CD14-positive monocyte (primary cell): ENCODE measurements at regions not wholly inside any gene's neighbourhood (a gene's known extent, or its start where the extent isn't known, plus 50 kb on each side); places are given as distances from the start of the nearest gene placed in this dataset.

ENCODE experiments used
- DNase-seq, 3 donors: peaks; one replicate each; pipeline ENCODE4 v3.0.0-alpha.2; 2011 to 2022
- H2AFZ ChIP-seq: 2 replicates; pipeline ENCODE4 v1.6.0; 2012; ENCODE audit warnings: mild to moderate bottlenecking, low read depth, low read length, inconsistent platforms; ENCODE audit not compliant: insufficient read depth, poor library complexity, severe bottlenecking
- H3K27ac ChIP-seq, 2 donors: 1 replicate in 1 of 2; 2 replicates in 1 of 2; pipeline ENCODE4 v1.5.1; 2012 to 2013; ENCODE audit warnings: low read length in 2 of 2, control low read depth in 1 of 2, inconsistent platforms in 1 of 2, low read depth in 1 of 2, mild to moderate bottlenecking in 1 of 2
- H3K27me3 ChIP-seq, 2 donors: one replicate each; pipeline versions ENCODE4 v1.6.0 to v1.6.1; 2011 to 2013; ENCODE audit warnings: low read length in 2 of 2; ENCODE audit not compliant: control insufficient read depth in 2 of 2, insufficient read depth in 2 of 2
- H3K36me3 ChIP-seq, 2 donors: replicated peaks in 1 of 2; 1 replicate in 1 of 2; 2 replicates in 1 of 2; pipeline versions ENCODE4 v1.5.1 to v1.6.1; 2012 to 2013; ENCODE audit warnings: low read length in 2 of 2, control low read depth in 1 of 2, inconsistent platforms in 1 of 2, mild to moderate bottlenecking in 1 of 2; ENCODE audit not compliant: insufficient read depth in 2 of 2, control insufficient read depth in 1 of 2
- H3K4me1 ChIP-seq, 2 donors: 1 replicate in 1 of 2; 2 replicates in 1 of 2; pipeline versions ENCODE4 v1.5.1 to v1.6.1; 2012 to 2013; ENCODE audit warnings: low read length in 2 of 2, control low read depth in 1 of 2, inconsistent platforms in 1 of 2, mild to moderate bottlenecking in 1 of 2, moderate library complexity in 1 of 2; ENCODE audit not compliant: insufficient read depth in 2 of 2, control insufficient read depth in 1 of 2
- H3K4me2 ChIP-seq: replicated peaks from 2 replicates; pipeline ENCODE3; 2012; ENCODE audit warnings: low read length, moderate library complexity, mild to moderate bottlenecking; ENCODE audit not compliant: poor library complexity, severe bottlenecking; ENCODE audit errors: extremely low read depth
- H3K4me3 ChIP-seq, 3 experiments: fragments of 200-600 bp in 1 of 3; sonication (generic) in 1 of 3; replicated peaks in 1 of 3; 1 replicate in 2 of 3; 2 replicates in 1 of 3; pipeline ENCODE4 v1.5.1; 2011 to 2013; ENCODE audit warnings: low read length in 3 of 3, mild to moderate bottlenecking in 3 of 3, control low read depth in 2 of 3, low read depth in 2 of 3, inconsistent platforms in 1 of 3, moderate library complexity in 1 of 3
- H3K79me2 ChIP-seq: 2 replicates; pipeline ENCODE4 v1.6.0; 2012; ENCODE audit warnings: mild to moderate bottlenecking, control low read depth, inconsistent platforms, low read length, moderate library complexity; ENCODE audit not compliant: insufficient read depth
- H3K9ac ChIP-seq: 2 replicates; pipeline ENCODE4 v1.6.0; 2017; ENCODE audit warnings: low read length, mild to moderate bottlenecking; ENCODE audit not compliant: insufficient read depth, poor library complexity, severe bottlenecking
- H3K9me3 ChIP-seq, 2 donors: replicated peaks in 1 of 2; 1 replicate in 1 of 2; 2 replicates in 1 of 2; pipeline versions ENCODE4 v1.5.1 to v1.6.1; 2012 to 2013; ENCODE audit warnings: low read length in 2 of 2, control low read depth in 1 of 2; ENCODE audit not compliant: control insufficient read depth in 1 of 2, insufficient read depth in 1 of 2
- H4K20me1 ChIP-seq: 2 replicates; pipeline ENCODE4 v1.6.0; 2012; ENCODE audit warnings: mild to moderate bottlenecking, low read length, control low read depth, moderate library complexity; ENCODE audit not compliant: insufficient read depth
- H3K27ac Mint-ChIP-seq, 7 donors: one replicate each; pipeline ENCODE4 v1.8.0; 2020; ENCODE audit warnings: mild to moderate bottlenecking in 7 of 7, mixed read lengths in 7 of 7, moderate library complexity in 6 of 7, inconsistent platforms in 2 of 7
- H3K27me3 Mint-ChIP-seq, 3 donors: one replicate each; pipeline ENCODE4 v1.8.0; 2021 to 2022; ENCODE audit warnings: low read depth in 3 of 3, mild to moderate bottlenecking in 3 of 3, mixed read lengths in 3 of 3, moderate library complexity in 3 of 3, inconsistent platforms in 1 of 3
- H3K36me3 Mint-ChIP-seq, 2 donors: one replicate each; pipeline ENCODE4 v1.8.0; 2020; ENCODE audit warnings: mixed read lengths in 2 of 2, inconsistent platforms in 1 of 2, mild to moderate bottlenecking in 1 of 2
- H3K4me1 Mint-ChIP-seq: one replicate; pipeline ENCODE4 v1.8.0; 2020; ENCODE audit warnings: mild to moderate bottlenecking, mixed read lengths
- H3K4me3 Mint-ChIP-seq, 2 donors: one replicate each; pipeline ENCODE4 v1.8.0; 2020; ENCODE audit warnings: mild to moderate bottlenecking in 2 of 2, mixed read lengths in 2 of 2, moderate library complexity in 1 of 2
- H3K9me3 Mint-ChIP-seq, 7 donors: one replicate each; pipeline ENCODE4 v1.8.0; 2020 to 2022; ENCODE audit warnings: mixed read lengths in 7 of 7, mild to moderate bottlenecking in 6 of 7, moderate library complexity in 6 of 7, inconsistent platforms in 2 of 7
- WGBS: methylation state at CpG from one replicate; pipeline ENCODE4 v1.1.5; 2013; ENCODE audit warnings: missing lambda C conversion rate; ENCODE audit not compliant: insufficient coverage; 5-methylcytosine and 5-hydroxymethylcytosine counted together
- intact Hi-C, 2 donors: fragments of 100-400 bp; cut with micrococcal nuclease; formaldehyde crosslinking; loops; one replicate each; pipeline versions ENCODE4 v1.15.0 to v1.15.1; 2023
- TF ChIP-seq, protein P1 (sequence below): fragments of 200-600 bp; IDR thresholded peaks from one replicate; pipeline ENCODE4 v1.8.0; 2022; ENCODE audit warnings: antibody characterized with exemption, mild to moderate bottlenecking

DNA sequence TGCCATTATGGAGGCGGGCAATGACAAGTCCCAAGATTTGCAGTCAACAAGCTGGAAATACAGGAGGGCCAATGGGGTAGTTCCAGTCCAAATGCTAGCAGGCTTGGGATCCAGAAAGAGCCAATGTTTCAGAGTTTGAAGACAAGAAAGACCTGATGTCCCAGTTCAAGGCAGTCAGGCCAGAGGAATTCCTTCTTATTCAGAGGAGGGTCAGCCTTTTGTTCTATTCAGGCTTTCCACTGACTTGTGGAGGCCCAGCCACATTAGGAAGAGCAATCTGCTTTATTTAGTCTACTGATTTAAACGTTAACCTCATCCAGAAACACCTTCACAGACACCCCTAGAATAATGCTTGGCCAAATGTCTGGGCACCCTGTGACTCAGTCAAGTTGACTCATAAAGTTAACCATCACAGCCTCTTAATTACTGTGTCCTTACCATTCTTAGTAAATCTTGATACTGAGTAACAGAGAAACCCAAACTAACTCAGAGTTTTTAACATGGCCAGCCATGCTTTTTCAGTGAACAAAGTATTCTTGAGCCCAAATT is 50.9 kb upstream of the NPHP3 start:
- H3K9ac ChIP-seq, result no peak overlapping the region
- H3K79me2 ChIP-seq, result no peaks in the 10 kb centered on the region
- no peaks in the 10 kb centered on the region for H3K27me3 ChIP-seq
- no peak overlapping the region for H2AFZ ChIP-seq
- H3K4me2 ChIP-seq, result no peak overlapping the region
- TF ChIP-seq, protein P1, sequence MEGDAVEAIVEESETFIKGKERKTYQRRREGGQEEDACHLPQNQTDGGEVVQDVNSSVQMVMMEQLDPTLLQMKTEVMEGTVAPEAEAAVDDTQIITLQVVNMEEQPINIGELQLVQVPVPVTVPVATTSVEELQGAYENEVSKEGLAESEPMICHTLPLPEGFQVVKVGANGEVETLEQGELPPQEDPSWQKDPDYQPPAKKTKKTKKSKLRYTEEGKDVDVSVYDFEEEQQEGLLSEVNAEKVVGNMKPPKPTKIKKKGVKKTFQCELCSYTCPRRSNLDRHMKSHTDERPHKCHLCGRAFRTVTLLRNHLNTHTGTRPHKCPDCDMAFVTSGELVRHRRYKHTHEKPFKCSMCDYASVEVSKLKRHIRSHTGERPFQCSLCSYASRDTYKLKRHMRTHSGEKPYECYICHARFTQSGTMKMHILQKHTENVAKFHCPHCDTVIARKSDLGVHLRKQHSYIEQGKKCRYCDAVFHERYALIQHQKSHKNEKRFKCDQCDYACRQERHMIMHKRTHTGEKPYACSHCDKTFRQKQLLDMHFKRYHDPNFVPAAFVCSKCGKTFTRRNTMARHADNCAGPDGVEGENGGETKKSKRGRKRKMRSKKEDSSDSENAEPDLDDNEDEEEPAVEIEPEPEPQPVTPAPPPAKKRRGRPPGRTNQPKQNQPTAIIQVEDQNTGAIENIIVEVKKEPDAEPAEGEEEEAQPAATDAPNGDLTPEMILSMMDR, result no peak
- intact Hi-C loops, result no loop called here
- no peaks in the 10 kb centered on the region for H3K9me3 ChIP-seq
- Mint-ChIP-seq H3K36me3 (no peaks in the 10 kb centered on the region), H3K4me1 (no peaks in the 10 kb centered on the region), H3K9me3 (peaks cover 0 to 3% (median 2%) of the 10 kb centered on the region in 7 donors), H3K4me3 (no peak overlapping the region), H3K27me3 (peaks cover 2% of the 10 kb centered on the region in 3 donors), H3K27ac (no peak overlapping the region)
- H3K4me1 ChIP-seq, result no peaks in the 10 kb centered on the region
- no peak overlapping the region for H3K27ac ChIP-seq
- H4K20me1 ChIP-seq, result no peaks in the 10 kb centered on the region
- H3K4me3 ChIP-seq, result no peak overlapping the region
- DNase-seq, result no peak
- 90% methylated on average over 2 of the region's 2 CpGs for WGBS
- no peaks in the 10 kb centered on the region for H3K36me3 ChIP-seq

DNA sequence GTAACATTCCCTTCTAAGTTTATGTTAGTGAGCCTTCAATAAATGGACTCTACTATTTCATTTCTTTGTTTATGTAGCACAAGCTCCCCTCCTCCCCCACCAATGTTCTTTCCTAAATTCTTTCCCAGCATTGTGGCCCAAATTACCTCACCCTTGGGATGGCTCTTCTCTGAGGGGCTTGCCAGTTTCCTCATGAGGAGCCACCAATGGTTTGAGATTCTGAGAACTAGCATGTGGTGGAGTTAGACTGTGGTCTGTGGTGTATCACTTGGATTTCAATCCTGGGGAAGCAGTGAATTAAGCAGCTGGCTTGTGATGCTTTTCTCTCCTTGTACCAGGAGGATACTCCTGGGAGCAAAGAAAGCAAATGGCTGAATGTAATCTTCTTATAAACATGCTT is 50.0 kb upstream of the NPHP3 start:
- H3K9me3 Mint-ChIP-seq, result peaks cover 0 to 6% (median 3%) of the 10 kb centered on the region in 7 donors
- no peak overlapping the region for H3K27ac ChIP-seq
- no peaks in the 10 kb centered on the region for H3K36me3 Mint-ChIP-seq
- peaks cover 2% of the 10 kb centered on the region in 3 donors for H3K27me3 Mint-ChIP-seq
- H3K9me3 ChIP-seq, result no peaks in the 10 kb centered on the region
- H3K4me1 Mint-ChIP-seq, result no peaks in the 10 kb centered on the region
- TF ChIP-seq, protein P1, result no peak
- H3K79me2 ChIP-seq, result no peaks in the 10 kb centered on the region
- no peaks in the 10 kb centered on the region for H3K36me3 ChIP-seq
- no peak overlapping the region for H3K9ac ChIP-seq
- DNase-seq, result no peak
- intact Hi-C loops, result no loop called here
- no peaks in the 10 kb centered on the region for H4K20me1 ChIP-seq
- H3K27me3 ChIP-seq, result no peaks in the 10 kb centered on the region
- no peaks in the 10 kb centered on the region for H3K4me1 ChIP-seq
- H3K4me3 ChIP-seq, result no peak overlapping the region
- H3K4me3 Mint-ChIP-seq, result no peak overlapping the region
- no peak overlapping the region for H3K4me2 ChIP-seq
- H2AFZ ChIP-seq, result no peak overlapping the region
- H3K27ac Mint-ChIP-seq, result no peak overlapping the region
